ENCODE measurements at regions not wholly inside any gene's neighbourhood (a gene's known extent, or its start where the extent isn't known, plus 50 kb on each side); places are given as distances from the start of the nearest gene placed in this dataset.

- Histone ChIP-seq H3K27me3 (replicated peaks in 1 of 7) (no peaks in the 10 kb centered on the region), H3K27ac (no peak overlapping the region), H3K4me3 (no peak overlapping the region), H3K4me1 (no peaks in the 10 kb centered on the region), H3K36me3 (no peaks in the 10 kb centered on the region), H3K9me3 (peaks cover 0 to 2% (median 0%) of the 10 kb centered on the region in 8 donors)
- intact Hi-C loops (cut with DNase I; ENCODE audit: low total_unique reads), result no loop called here
- 37 to 63% (median 54%) methylated on average over 4 of the region's 4 CpGs for WGBS, 5 donors
- DNase-seq, result no peak
- no peak for TF ChIP-seq CTCF (IDR thresholded peaks at IDR 0.05 in 8 of 11, conservative IDR thresholded peaks at IDR 0.05 in 3 of 11)
- no peak for TF ChIP-seq POLR2A (IDR thresholded peaks at IDR 0.05)
- TF ChIP-seq POLR2AphosphoS5 (IDR thresholded peaks at IDR 0.05), result no peak
These were observed 188.4 kb upstream of the CLNK start for GRCh38 chr4:10872833-10873517.

GRCh38 chr4:10866666-10867065 lies 182.1 kb upstream of the CLNK start:
- H3K27me3 ChIP-seq (replicated peaks in 1 of 7), result no peaks in the 10 kb centered on the region
- no peak for DNase-seq
- no peaks in the 10 kb centered on the region for H3K4me1 ChIP-seq
- H3K36me3 ChIP-seq, result no peaks in the 10 kb centered on the region
- H3K9me3 ChIP-seq, result peaks cover 0 to 7% (median 0%) of the 10 kb centered on the region in 8 donors
- no peak for TF ChIP-seq POLR2A (IDR thresholded peaks at IDR 0.05)
- TF ChIP-seq POLR2AphosphoS5 (IDR thresholded peaks at IDR 0.05), result no peak
- no peak for TF ChIP-seq CTCF (IDR thresholded peaks at IDR 0.05 in 8 of 11, conservative IDR thresholded peaks at IDR 0.05 in 3 of 11)
- WGBS, 5 donors, result 72 to 86% (median 82%) methylated on average over 6 of the region's 6 CpGs
- H3K4me3 ChIP-seq, result no peak overlapping the region
- no peak overlapping the region for H3K27ac ChIP-seq
- intact Hi-C loops (cut with DNase I; ENCODE audit: low total_unique reads), result no loop called here

- DNase-seq, result no peak
- Histone ChIP-seq H3K27me3 (replicated peaks in 1 of 7) (no peaks in the 10 kb centered on the region), H3K4me3 (no peak overlapping the region), H3K9me3 (peaks cover 0 to 28% (median 22%) of the 10 kb centered on the region in 8 donors), H3K4me1 (no peaks in the 10 kb centered on the region), H3K27ac (no peak overlapping the region), H3K36me3 (no peaks in the 10 kb centered on the region)
- TF ChIP-seq POLR2AphosphoS5 (IDR thresholded peaks at IDR 0.05) (no peak), CTCF (IDR thresholded peaks at IDR 0.05 in 8 of 11, conservative IDR thresholded peaks at IDR 0.05 in 3 of 11) (no peak), POLR2A (IDR thresholded peaks at IDR 0.05) (no peak)
- WGBS, 5 donors, result 35 to 74% (median 51%) methylated on average over 3 of the region's 3 CpGs
- intact Hi-C loops (cut with DNase I; ENCODE audit: low total_unique reads), result no loop called here
These were observed 176.5 kb upstream of the CLNK start for GRCh38 chr4:10861036-10861435.

GRCh38 chr4:10856271-10856782 lies 171.8 kb upstream of the CLNK start:
- Histone ChIP-seq H3K4me1 (no peaks in the 10 kb centered on the region), H3K9me3 (peaks cover 0 to 28% (median 22%) of the 10 kb centered on the region in 8 donors), H3K4me3 (no peak overlapping the region), H3K27me3 (replicated peaks in 1 of 7) (peaks cover 0 to 2% (median 0%) of the 10 kb centered on the region in 7 donors), H3K27ac (no peak overlapping the region), H3K36me3 (no peaks in the 10 kb centered on the region)
- TF ChIP-seq CTCF (IDR thresholded peaks at IDR 0.05 in 8 of 11, conservative IDR thresholded peaks at IDR 0.05 in 3 of 11) (no peak), POLR2A (IDR thresholded peaks at IDR 0.05) (no peak), POLR2AphosphoS5 (IDR thresholded peaks at IDR 0.05) (no peak)
- no peak for DNase-seq
- intact Hi-C loops (cut with DNase I; ENCODE audit: low total_unique reads), result no loop called here
